LNCaP clone FGC (cell line): ENCODE measurements at regions not wholly inside any gene's neighbourhood (a gene's known extent, or its start where the extent isn't known, plus 50 kb on each side); places are given as distances from the start of the nearest gene placed in this dataset.

Source experiments
- DNase-seq: peaks from one replicate; pipeline ENCODE4 v3.0.0-alpha.2; 2011; ENCODE audit warnings: low read depth
- H3K4me3 ChIP-seq: 2 replicates; pipeline ENCODE4 v1.5.1; 2011; ENCODE audit warnings: mild to moderate bottlenecking, low read depth, low read length, control low read depth
- TF ChIP-seq, protein P1 (sequence below): IDR thresholded peaks from 2 replicates; pipeline ENCODE4 v1.5.1; 2012; ENCODE audit warnings: mild to moderate bottlenecking; ENCODE audit not compliant: control insufficient read depth, insufficient read depth; ENCODE audit errors: extremely low read depth

DNA sequence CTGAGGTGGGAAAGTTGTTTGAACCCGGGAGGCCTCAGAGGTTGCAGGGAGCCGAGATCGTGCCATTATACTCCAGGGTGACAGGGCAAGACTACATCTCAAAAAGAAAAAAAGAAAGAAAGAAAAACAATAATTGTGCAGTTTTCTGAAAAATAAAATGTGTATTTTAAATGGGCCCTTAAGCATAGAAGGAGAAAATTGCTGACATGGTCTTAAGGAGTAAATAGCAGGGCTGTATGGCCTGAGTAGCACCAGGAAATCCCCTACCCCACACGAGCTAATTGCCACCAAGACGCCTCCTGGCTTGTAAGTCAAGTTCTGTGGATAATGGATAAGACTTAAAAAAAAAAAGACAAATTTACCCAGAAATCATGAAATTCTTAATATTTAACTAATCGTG lies 271.4 kb upstream of the NCKAP5 start:
- no peak for DNase-seq
- TF ChIP-seq, protein P1, sequence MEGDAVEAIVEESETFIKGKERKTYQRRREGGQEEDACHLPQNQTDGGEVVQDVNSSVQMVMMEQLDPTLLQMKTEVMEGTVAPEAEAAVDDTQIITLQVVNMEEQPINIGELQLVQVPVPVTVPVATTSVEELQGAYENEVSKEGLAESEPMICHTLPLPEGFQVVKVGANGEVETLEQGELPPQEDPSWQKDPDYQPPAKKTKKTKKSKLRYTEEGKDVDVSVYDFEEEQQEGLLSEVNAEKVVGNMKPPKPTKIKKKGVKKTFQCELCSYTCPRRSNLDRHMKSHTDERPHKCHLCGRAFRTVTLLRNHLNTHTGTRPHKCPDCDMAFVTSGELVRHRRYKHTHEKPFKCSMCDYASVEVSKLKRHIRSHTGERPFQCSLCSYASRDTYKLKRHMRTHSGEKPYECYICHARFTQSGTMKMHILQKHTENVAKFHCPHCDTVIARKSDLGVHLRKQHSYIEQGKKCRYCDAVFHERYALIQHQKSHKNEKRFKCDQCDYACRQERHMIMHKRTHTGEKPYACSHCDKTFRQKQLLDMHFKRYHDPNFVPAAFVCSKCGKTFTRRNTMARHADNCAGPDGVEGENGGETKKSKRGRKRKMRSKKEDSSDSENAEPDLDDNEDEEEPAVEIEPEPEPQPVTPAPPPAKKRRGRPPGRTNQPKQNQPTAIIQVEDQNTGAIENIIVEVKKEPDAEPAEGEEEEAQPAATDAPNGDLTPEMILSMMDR = no peak

DNA sequence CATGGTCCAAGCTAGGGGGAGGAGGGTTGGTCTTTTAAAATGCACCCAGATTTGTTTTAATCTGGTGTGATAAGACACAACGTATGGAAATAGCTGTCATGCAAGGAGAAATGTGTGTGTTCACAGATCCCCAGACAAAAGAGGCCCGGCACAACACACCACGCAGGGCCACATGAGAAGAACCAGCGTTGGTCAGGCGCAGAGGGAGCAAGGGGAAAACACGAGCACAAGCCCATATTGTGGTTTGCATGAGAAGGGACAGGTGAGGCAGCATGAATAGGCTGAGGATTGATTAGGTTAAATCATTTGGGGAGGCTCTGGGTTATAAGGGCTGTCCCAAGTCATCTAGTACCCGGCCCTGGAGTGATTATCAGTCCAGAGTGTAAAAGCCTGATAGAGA lies 272.5 kb upstream of the NCKAP5 start:
- DNase-seq = no peak
- H3K4me3 ChIP-seq = no peak overlapping the region
- TF ChIP-seq, protein P1 = no peak

More for the DNA sequence above, 271.4 kb upstream of the NCKAP5 start:
- no peak overlapping the region for H3K4me3 ChIP-seq

DNA sequence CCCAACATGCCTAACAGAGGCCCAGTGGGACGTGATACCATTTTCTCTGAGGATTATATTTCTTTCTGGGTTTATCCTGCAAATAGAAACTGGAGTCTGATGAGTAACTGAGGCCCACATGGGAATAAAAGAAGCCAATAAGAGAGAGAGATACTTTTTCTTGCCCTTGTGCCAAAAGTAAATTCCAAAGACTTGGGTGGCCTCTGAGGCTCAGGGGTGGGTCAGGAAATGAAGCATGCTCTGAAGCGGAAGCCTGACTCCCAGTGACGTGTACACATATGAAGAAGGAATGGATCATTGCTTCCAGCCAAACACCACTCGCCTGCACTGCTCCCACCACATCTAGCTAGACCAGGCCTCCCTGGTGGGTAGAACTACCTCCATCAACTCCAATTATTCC lies 273.6 kb upstream of the NCKAP5 start:
- TF ChIP-seq, protein P1 = no peak
- DNase-seq = no peak
- H3K4me3 ChIP-seq = no peak overlapping the region

DNA sequence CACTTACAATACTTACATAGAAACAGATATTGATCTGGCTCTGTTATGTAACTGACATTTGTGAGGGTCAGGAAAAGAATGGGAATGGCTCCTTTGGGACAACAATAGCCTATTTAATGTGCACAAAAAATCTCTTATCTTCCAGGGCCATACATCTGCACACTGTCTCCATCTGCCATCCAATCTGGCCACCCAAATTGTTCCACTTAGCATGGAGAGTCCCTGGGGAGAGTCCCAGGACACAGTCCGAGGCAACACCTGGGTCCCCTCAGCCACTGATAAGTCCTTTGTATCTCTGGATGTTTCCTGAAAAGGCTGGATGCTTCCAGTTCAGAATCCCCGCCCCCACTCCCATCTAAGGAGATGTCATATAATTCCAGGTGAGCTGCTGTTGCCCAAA lies 274.2 kb upstream of the NCKAP5 start:
- no peak for DNase-seq
- TF ChIP-seq, protein P1 = no peak

DNA sequence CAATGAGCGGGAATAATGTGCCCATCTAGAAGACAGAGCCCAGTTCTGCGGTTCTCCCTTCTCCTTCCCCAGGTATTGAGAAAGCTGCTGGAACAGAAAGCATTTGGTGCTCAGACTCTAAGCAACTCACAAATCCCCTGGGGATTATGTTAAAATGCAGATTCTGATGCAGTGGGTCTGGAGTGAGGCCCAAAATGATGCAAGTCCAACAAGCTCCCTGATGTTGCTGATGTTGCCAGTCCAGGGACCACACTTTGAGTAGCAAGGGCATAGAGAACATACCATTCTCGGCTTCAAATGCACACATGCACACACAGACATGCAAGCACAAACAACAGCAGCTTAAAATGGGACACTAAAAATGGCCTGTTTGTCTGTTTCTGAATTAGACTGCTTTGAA lies 274.8 kb upstream of the NCKAP5 start:
- DNase-seq = no peak
- H3K4me3 ChIP-seq = no peak overlapping the region
- TF ChIP-seq, protein P1 = no peak

More for the DNA sequence above, 274.2 kb upstream of the NCKAP5 start:
- no peak overlapping the region for H3K4me3 ChIP-seq

DNA sequence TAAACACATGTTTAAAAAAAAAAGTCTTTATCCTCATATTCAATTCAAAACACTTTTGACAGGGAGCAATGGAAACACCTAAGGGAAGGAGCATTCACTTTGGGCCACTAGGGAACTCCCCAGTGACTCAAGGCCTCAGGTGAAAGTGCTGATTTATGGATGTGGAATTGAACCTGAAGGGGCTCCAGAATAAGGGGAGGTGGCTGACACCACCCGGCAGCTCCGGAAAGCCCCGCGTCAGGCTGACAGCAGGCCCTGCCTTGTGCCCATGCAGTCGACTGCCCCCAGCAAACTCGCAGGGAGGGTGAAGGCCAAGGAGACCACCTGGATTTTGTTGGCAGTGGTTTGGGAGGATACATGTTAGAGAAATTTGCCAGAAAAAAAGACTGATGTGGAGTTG lies 275.3 kb upstream of the NCKAP5 start:
- TF ChIP-seq, protein P1 = no peak
- H3K4me3 ChIP-seq = no peak overlapping the region
- DNase-seq = no peak

DNA sequence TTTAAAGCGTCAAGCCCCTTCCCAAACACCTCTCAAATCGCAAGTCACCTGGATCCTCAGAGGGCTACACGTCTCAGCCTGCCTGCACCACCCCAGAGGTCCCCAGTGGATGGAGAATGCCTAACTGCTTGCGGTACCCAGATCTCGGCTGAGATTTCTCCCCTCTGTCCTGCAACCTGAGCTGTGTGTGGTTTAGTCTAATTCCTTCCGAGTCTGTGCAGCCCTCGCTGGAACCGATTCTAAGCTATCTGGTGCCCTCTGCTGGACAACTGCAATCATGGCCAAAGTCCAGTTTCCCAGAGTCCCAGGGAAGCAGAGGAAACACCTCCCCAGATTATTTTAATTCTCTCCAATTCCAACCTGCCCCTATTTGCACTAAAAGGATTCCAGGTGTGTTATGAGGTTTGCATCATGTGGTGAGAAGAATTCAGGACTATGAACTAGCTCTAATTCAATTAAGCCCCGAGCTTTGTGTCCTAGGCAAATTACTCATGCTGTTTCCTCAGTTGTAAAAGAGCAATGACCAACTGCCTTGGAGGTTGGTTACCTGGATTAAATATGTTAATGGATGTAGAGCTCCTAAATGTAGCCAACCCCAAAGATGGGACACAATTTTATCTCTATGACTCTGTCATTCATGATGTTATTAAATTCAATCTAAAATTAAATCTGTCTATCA lies 276.1 kb upstream of the NCKAP5 start:
- no peak overlapping the region for H3K4me3 ChIP-seq
- no peak for DNase-seq
- TF ChIP-seq, protein P1 = peak; percentile 81
